Breast epithelium (tissue), 3 donors: ENCODE measurements at regions not wholly inside any gene's neighbourhood (a gene's known extent, or its start where the extent isn't known, plus 50 kb on each side); places are given as distances from the start of the nearest gene placed in this dataset.

Experiments
- CTCF ChIP-seq, 3 donors: fragments of 450-650 bp; IDR thresholded peaks; one replicate each; pipeline ENCODE4 v1.5.1; 2016 to 2017; ENCODE audit warnings: antibody characterized with exemption in 3 of 3, mild to moderate bottlenecking in 3 of 3, moderate library complexity in 3 of 3
- POLR2A ChIP-seq: fragments of 450-650 bp; IDR thresholded peaks from one replicate; pipeline ENCODE4 v1.6.1; 2016; ENCODE audit warnings: antibody characterized with exemption, mild to moderate bottlenecking, moderate library complexity
- POLR2AphosphoS5 ChIP-seq, 3 donors: sonication (generic); formaldehyde crosslinking; IDR thresholded peaks; one replicate each; pipeline ENCODE4 v1.6.1; 2017; ENCODE audit warnings: antibody characterized with exemption in 3 of 3

DNA sequence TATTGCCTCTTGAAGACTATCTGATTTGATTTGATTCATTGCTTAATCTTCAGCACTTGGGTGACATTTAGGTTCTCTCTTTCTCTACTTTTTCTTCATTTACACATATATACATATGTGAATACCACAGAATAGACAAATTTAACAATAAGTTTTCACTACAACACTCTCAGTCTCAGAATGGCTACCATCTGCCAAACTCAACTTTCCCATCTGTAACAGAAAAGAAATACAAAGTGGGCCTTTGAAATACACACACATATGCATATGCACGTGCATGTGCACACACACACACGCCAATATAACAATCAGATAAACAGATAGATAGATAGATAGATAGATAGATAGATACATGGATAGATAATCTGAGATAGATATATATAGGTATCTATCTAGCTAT, 762.8 kb upstream of the NUDT12 start:
- TF ChIP-seq CTCF (IDR thresholded peaks at IDR 0.05) (no peak), POLR2A (no peak), POLR2AphosphoS5 (IDR thresholded peaks at IDR 0.05) (no peak)
